ENCODE measurements at regions not wholly inside any gene's neighbourhood (a gene's known extent, or its start where the extent isn't known, plus 50 kb on each side); places are given as distances from the start of the nearest gene placed in this dataset.

GRCh38 chr5:166338801-166339200 is 1952.6 kb upstream of the WWC1 start:
- Mint-ChIP-seq H3K27ac (no peak overlapping the region), H3K9me3 (ENCODE audit: low read depth) (peaks cover 19% of the 10 kb centered on the region), H3K27me3 (no peaks in the 10 kb centered on the region), H3K4me1 (no peaks in the 10 kb centered on the region), H3K4me3 (no peak overlapping the region), H3K36me3 (ENCODE audit: low read depth) (no peaks in the 10 kb centered on the region)
- no peak for ATAC-seq
- intact Hi-C loops (cut with DNase I, micrococcal nuclease), result no loop called here
- DNase-seq, result no peak
- ChIA-PET CTCF (interaction anchor here (1.1 kb wide), 1 partner anchor 10 kb away, joined by 3 read pairs; no protein-coding TSS in a partner anchor), POLR2A (no interaction called here)

DNA sequence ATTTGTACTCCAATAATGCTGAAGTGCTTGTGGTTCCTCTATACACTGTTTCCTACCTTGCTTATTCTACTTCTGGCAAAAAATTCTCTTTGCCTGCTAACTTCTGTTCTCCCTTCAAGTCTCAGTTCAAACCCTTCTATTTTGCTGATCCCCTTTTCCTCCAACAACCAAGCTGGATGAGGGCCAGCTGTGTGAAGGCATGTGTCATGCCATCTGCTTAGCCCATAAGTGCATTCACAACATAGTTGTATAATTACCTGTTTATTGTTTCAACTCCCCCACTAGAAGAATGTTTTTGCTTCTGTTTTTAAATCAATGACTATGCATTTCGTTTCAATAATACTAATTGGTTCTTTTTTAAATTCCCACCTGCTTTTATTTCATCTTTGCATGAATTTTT is 1951.4 kb upstream of the WWC1 start:
- Mint-ChIP-seq H3K27me3 (no peaks in the 10 kb centered on the region), H3K4me3 (no peak overlapping the region), H3K27ac (no peak overlapping the region), H3K4me1 (no peaks in the 10 kb centered on the region), H3K9me3 (ENCODE audit: low read depth) (peaks cover 18% of the 10 kb centered on the region), H3K36me3 (ENCODE audit: low read depth) (no peaks in the 10 kb centered on the region)
- POLR2A ChIA-PET, result interaction anchor here (0.6 kb wide), 1 partner anchor 358 kb away, joined by 4 read pairs; no protein-coding TSS in a partner anchor
- ATAC-seq (no peak), DNase-seq (no peak)
- intact Hi-C loops (cut with DNase I, micrococcal nuclease), result no loop called here
- CTCF ChIA-PET, result interaction anchor here (1.1 kb wide), 1 partner anchor 9 kb away, joined by 3 read pairs; no protein-coding TSS in a partner anchor

GRCh38 chr5:166341740-166342337 is 1949.6 kb upstream of the WWC1 start:
- H3K27ac Mint-ChIP-seq, result no peak overlapping the region
- DNase-seq, result no peak
- no peak overlapping the region for H3K4me3 Mint-ChIP-seq
- H3K4me1 Mint-ChIP-seq, result no peaks in the 10 kb centered on the region
- ChIA-PET POLR2A (no interaction called here), CTCF (no interaction called here)
- no peak for ATAC-seq
- no peaks in the 10 kb centered on the region for H3K36me3 Mint-ChIP-seq (ENCODE audit: low read depth)
- H3K9me3 Mint-ChIP-seq (ENCODE audit: low read depth), result peaks cover 7% of the 10 kb centered on the region
- intact Hi-C loops (cut with DNase I, micrococcal nuclease), result no loop called here
- H3K27me3 Mint-ChIP-seq, result no peaks in the 10 kb centered on the region

- H3K27ac Mint-ChIP-seq, result no peak overlapping the region
- no peaks in the 10 kb centered on the region for H3K4me1 Mint-ChIP-seq
- ChIA-PET POLR2A (no interaction called here), CTCF (no interaction called here)
- no peak overlapping the region for H3K4me3 Mint-ChIP-seq
- H3K9me3 Mint-ChIP-seq (ENCODE audit: low read depth), result peaks cover 7% of the 10 kb centered on the region
- DNase-seq (no peak), ATAC-seq (no peak)
- no peaks in the 10 kb centered on the region for H3K36me3 Mint-ChIP-seq (ENCODE audit: low read depth)
- no peaks in the 10 kb centered on the region for H3K27me3 Mint-ChIP-seq
- intact Hi-C loops (cut with DNase I, micrococcal nuclease), result no loop called here
These were observed 1949.0 kb upstream of the WWC1 start for GRCh38 chr5:166342402-166342801.

- H3K4me3 Mint-ChIP-seq, result no peak overlapping the region
- ATAC-seq, result no peak
- DNase-seq, result no peak
- H3K27me3 Mint-ChIP-seq, result no peaks in the 10 kb centered on the region
- POLR2A ChIA-PET, result no interaction called here
- no peaks in the 10 kb centered on the region for H3K36me3 Mint-ChIP-seq (ENCODE audit: low read depth)
- peaks cover 12% of the 10 kb centered on the region for H3K9me3 Mint-ChIP-seq (ENCODE audit: low read depth)
- intact Hi-C loops (cut with DNase I, micrococcal nuclease), result no loop called here
- no peaks in the 10 kb centered on the region for H3K4me1 Mint-ChIP-seq
- CTCF ChIA-PET, result interaction anchor here (1.0 kb wide), 1 partner anchor 15 kb away, joined by 3 read pairs; no protein-coding TSS in a partner anchor
- H3K27ac Mint-ChIP-seq, result no peak overlapping the region
These were observed 1944.6 kb upstream of the WWC1 start for GRCh38 chr5:166346726-166347374.

GRCh38 chr5:166349046-166349445 is 1942.4 kb upstream of the WWC1 start:
- intact Hi-C loops (cut with DNase I, micrococcal nuclease), result no loop called here
- ChIA-PET CTCF (interaction anchor here (0.7 kb wide), 1 partner anchor 10 kb away, joined by 3 read pairs; no protein-coding TSS in a partner anchor), POLR2A (no interaction called here)
- Mint-ChIP-seq H3K4me3 (no peak overlapping the region), H3K4me1 (no peaks in the 10 kb centered on the region), H3K9me3 (ENCODE audit: low read depth) (peaks cover 5% of the 10 kb centered on the region), H3K27ac (no peak overlapping the region), H3K36me3 (ENCODE audit: low read depth) (no peaks in the 10 kb centered on the region), H3K27me3 (no peaks in the 10 kb centered on the region)
- DNase-seq (no peak), ATAC-seq (no peak)

- H3K27me3 Mint-ChIP-seq, result no peaks in the 10 kb centered on the region
- POLR2A ChIA-PET, result no interaction called here
- CTCF ChIA-PET, result no interaction called here
- DNase-seq, result no peak
- no peak for ATAC-seq
- H3K4me3 Mint-ChIP-seq, result no peak overlapping the region
- intact Hi-C loops (cut with DNase I, micrococcal nuclease), result no loop called here
- no peak overlapping the region for H3K27ac Mint-ChIP-seq
- H3K36me3 Mint-ChIP-seq (ENCODE audit: low read depth), result no peaks in the 10 kb centered on the region
- no peaks in the 10 kb centered on the region for H3K4me1 Mint-ChIP-seq
- peaks cover 12% of the 10 kb centered on the region for H3K9me3 Mint-ChIP-seq (ENCODE audit: low read depth)
These were observed 1937.9 kb upstream of the WWC1 start for GRCh38 chr5:166353580-166353979.

DNA sequence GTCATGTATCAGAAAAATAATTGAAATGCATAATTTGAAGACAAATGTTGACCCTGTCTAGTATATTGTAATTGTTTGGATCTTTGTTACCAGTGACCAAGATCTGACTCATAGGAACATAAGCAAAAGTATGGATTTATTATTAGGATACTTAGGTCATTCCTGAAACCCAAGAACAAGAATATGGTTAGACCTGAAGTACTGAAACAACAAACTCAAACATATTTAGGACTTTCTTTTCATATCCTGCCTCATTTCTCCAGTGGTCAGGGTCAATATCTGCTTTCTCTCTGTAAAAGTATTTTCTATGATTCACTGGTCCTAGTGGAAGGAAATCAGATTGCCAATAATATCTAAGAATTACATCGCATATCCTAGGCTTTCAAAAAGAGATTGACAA is 1937.1 kb upstream of the WWC1 start:
- ChIA-PET CTCF (no interaction called here), POLR2A (no interaction called here)
- Mint-ChIP-seq H3K27me3 (no peaks in the 10 kb centered on the region), H3K9me3 (ENCODE audit: low read depth) (peaks cover 12% of the 10 kb centered on the region), H3K4me1 (no peaks in the 10 kb centered on the region), H3K36me3 (ENCODE audit: low read depth) (no peaks in the 10 kb centered on the region), H3K27ac (no peak overlapping the region), H3K4me3 (no peak overlapping the region)
- no peak for DNase-seq
- intact Hi-C loops (cut with DNase I, micrococcal nuclease), result no loop called here
- no peak for ATAC-seq

DNA sequence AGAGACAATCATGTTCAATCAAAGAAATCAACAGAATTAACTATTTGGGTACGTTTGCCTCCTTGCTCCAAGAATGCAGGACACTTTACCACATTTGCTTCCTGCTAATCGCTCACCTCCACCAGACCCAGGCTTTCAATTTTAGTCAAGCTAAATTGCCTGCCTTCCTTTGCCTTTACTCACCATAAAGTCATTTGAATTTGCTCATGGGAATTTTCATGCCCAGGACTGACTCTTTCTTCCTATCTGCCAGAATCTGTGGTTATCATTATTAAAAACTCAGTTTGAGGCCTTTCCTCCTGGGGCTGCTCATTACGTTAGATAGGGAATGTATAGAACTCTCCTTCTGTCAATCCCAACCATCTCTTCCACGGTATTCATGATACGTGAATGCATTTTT is 1935.3 kb upstream of the WWC1 start:
- CTCF ChIA-PET, result no interaction called here
- H3K36me3 Mint-ChIP-seq (ENCODE audit: low read depth), result no peaks in the 10 kb centered on the region
- intact Hi-C loops (cut with DNase I, micrococcal nuclease), result no loop called here
- DNase-seq (no peak), ATAC-seq (no peak)
- H3K27ac Mint-ChIP-seq, result no peak overlapping the region
- peaks cover 12% of the 10 kb centered on the region for H3K9me3 Mint-ChIP-seq (ENCODE audit: low read depth)
- H3K27me3 Mint-ChIP-seq, result no peaks in the 10 kb centered on the region
- POLR2A ChIA-PET, result no interaction called here
- H3K4me3 Mint-ChIP-seq, result no peak overlapping the region
- no peaks in the 10 kb centered on the region for H3K4me1 Mint-ChIP-seq

DNA sequence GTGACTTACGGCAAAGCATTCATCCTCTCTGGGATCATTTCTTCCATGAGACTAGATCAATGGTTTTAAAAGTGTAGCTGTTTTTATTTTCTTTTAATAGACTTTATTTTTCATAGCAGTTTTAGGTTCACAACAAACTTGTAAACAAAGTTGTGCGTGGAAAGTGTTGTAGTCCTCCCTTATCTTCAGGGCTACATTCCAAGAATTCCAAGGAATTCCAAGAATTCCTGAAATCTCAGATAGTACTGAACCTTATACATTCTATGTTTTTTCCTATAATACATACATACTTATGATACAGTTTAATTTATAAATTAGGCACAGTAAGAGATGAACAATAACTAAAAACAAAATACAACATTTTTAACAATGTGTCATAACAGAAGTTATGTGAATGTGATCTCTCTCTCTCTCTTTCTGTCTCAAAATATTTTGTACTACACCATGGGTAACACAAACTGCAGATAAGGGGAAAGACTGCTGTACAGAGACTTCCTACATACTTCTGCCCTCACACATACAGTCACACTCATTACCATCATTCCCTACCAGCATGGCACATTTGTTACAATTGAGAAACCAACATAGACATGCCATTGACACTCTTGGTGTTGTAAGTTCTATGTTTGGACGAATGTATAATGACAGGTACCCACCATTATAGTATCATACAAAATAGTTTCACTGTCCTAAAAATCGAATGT is 1933.2 kb upstream of the WWC1 start:
- H3K27me3 Mint-ChIP-seq, result no peaks in the 10 kb centered on the region
- no peak for ATAC-seq
- ChIA-PET POLR2A (no interaction called here), CTCF (no interaction called here)
- intact Hi-C loops (cut with DNase I, micrococcal nuclease), result no loop called here
- no peaks in the 10 kb centered on the region for H3K4me1 Mint-ChIP-seq
- no peak for DNase-seq
- peaks cover 17% of the 10 kb centered on the region for H3K9me3 Mint-ChIP-seq (ENCODE audit: low read depth)
- H3K36me3 Mint-ChIP-seq (ENCODE audit: low read depth), result no peaks in the 10 kb centered on the region
- no peak overlapping the region for H3K27ac Mint-ChIP-seq
- no peak overlapping the region for H3K4me3 Mint-ChIP-seq

- intact Hi-C loops (cut with DNase I, micrococcal nuclease), result no loop called here
- DNase-seq (no peak), ATAC-seq (no peak)
- CTCF ChIA-PET, result no interaction called here
- no peak overlapping the region for H3K27ac Mint-ChIP-seq
- peaks cover 13% of the 10 kb centered on the region for H3K9me3 Mint-ChIP-seq (ENCODE audit: low read depth)
- H3K36me3 Mint-ChIP-seq (ENCODE audit: low read depth), result no peaks in the 10 kb centered on the region
- no peak overlapping the region for H3K4me3 Mint-ChIP-seq
- H3K4me1 Mint-ChIP-seq, result no peaks in the 10 kb centered on the region
- no peaks in the 10 kb centered on the region for H3K27me3 Mint-ChIP-seq
- POLR2A ChIA-PET, result no interaction called here
These were observed 1928.2 kb upstream of the WWC1 start for GRCh38 chr5:166363087-166363760.

DNA sequence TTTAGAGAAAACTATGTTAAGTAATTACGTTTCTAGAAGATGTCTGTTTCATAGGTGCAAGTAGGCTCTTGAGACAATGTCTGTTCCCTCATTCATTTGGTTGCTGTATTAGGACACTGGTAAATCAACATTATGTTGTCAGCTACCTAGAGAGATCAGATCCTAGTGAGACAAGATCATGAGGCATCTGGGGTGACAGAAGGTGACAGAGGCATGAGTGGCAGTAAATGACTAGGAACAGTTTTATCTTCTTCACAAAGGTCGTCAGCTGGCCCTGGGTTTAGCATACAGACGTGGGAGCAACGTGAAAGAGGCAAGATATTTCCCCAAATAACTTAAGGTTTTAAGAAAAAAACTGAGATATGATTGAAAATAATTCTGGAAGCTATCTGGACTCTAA is 1926.3 kb upstream of the WWC1 start:
- H3K4me1 Mint-ChIP-seq, result no peaks in the 10 kb centered on the region
- H3K27me3 Mint-ChIP-seq, result no peaks in the 10 kb centered on the region
- H3K36me3 Mint-ChIP-seq (ENCODE audit: low read depth), result no peaks in the 10 kb centered on the region
- no peak overlapping the region for H3K27ac Mint-ChIP-seq
- ChIA-PET CTCF (no interaction called here), POLR2A (no interaction called here)
- intact Hi-C loops (cut with DNase I, micrococcal nuclease), result no loop called here
- peaks cover 6% of the 10 kb centered on the region for H3K9me3 Mint-ChIP-seq (ENCODE audit: low read depth)
- H3K4me3 Mint-ChIP-seq, result no peak overlapping the region
- ATAC-seq, result no peak
- no peak for DNase-seq
